Keratinocyte (primary cell): ENCODE measurements at regions not wholly inside any gene's neighbourhood (a gene's known extent, or its start where the extent isn't known, plus 50 kb on each side); places are given as distances from the start of the nearest gene placed in this dataset.

Experiments
- DNase-seq: peaks from one replicate; pipeline ENCODE4 v3.0.0-alpha.2; 2011; ENCODE audit warnings: low read depth, missing footprints, low spot score
- FAIRE-seq: peaks from 2 replicates; lab custom pipeline; 2011; peaks lifted over from hg19 to GRCh38; lab: Jason Lieb, UNC
- H2AFZ ChIP-seq: 2 replicates; pipeline ENCODE4 v1.6.0; 2012; ENCODE audit warnings: low read length, control low read depth, inconsistent platforms; ENCODE audit not compliant: control insufficient read depth
- H3K27ac ChIP-seq: 2 replicates; pipeline ENCODE4 v1.5.1; 2011; ENCODE audit warnings: low read length; ENCODE audit not compliant: control insufficient read depth, insufficient read depth
- H3K27me3 ChIP-seq: 3 replicates; pipeline ENCODE4 v1.6.0; 2011; ENCODE audit warnings: low read length; ENCODE audit not compliant: control insufficient read depth, insufficient read depth; ENCODE audit errors: extremely low read depth
- H3K36me3 ChIP-seq, 2 experiments: 2 replicates in 1 of 2; 3 replicates in 1 of 2; pipeline ENCODE4 v1.5.1; 2011; ENCODE audit warnings: low read length in 2 of 2, mild to moderate bottlenecking in 1 of 2; ENCODE audit not compliant: control insufficient read depth in 2 of 2, insufficient read depth in 2 of 2; ENCODE audit errors: extremely low read depth in 1 of 2
- H3K4me1 ChIP-seq: 3 replicates; pipeline ENCODE4 v1.5.1; 2011; ENCODE audit warnings: low read length; ENCODE audit not compliant: control insufficient read depth, insufficient read depth; ENCODE audit errors: extremely low read depth
- H3K4me2 ChIP-seq: 3 replicates; pipeline ENCODE4 v1.6.0; 2011; ENCODE audit warnings: low read depth, low read length; ENCODE audit not compliant: control insufficient read depth, insufficient read depth; ENCODE audit errors: extremely low read depth
- H3K4me3 ChIP-seq, 3 experiments: fragments of 200-600 bp in 1 of 3; sonication (generic) in 1 of 3; 2 replicates in 2 of 3; 3 replicates in 1 of 3; pipeline ENCODE4 v1.5.1; 2011 to 2016; ENCODE audit warnings: low read length in 3 of 3, mild to moderate bottlenecking in 3 of 3, control low read depth in 2 of 3, inconsistent platforms in 1 of 3, low read depth in 1 of 3, mixed read lengths in 1 of 3, mixed run types in 1 of 3, moderate library complexity in 1 of 3; ENCODE audit not compliant: control insufficient read depth in 2 of 3, insufficient read depth in 2 of 3; ENCODE audit errors: extremely low read depth in 1 of 3
- H3K79me2 ChIP-seq: 2 replicates; pipeline ENCODE4 v1.6.0; 2012; ENCODE audit warnings: low read length; ENCODE audit not compliant: control insufficient read depth, insufficient read depth
- H3K9ac ChIP-seq: 3 replicates; pipeline ENCODE4 v1.6.0; 2011; ENCODE audit warnings: low read length; ENCODE audit not compliant: control insufficient read depth, insufficient read depth; ENCODE audit errors: extremely low read depth
- H3K9me1 ChIP-seq: 3 replicates; pipeline ENCODE4 v1.6.0; 2011; ENCODE audit warnings: low read length; ENCODE audit not compliant: control insufficient read depth, insufficient read depth; ENCODE audit errors: extremely low read depth
- H3K9me3 ChIP-seq: 2 replicates; pipeline ENCODE4 v1.5.1; 2012; ENCODE audit warnings: low read depth, low read length; ENCODE audit not compliant: control insufficient read depth
- H4K20me1 ChIP-seq: 3 replicates; pipeline ENCODE4 v1.6.0; 2011; ENCODE audit warnings: low read length; ENCODE audit not compliant: control insufficient read depth, insufficient read depth; ENCODE audit errors: extremely low read depth
- CTCF ChIP-seq, 3 experiments: IDR thresholded peaks in 1 of 3; conservative IDR thresholded peaks in 1 of 3; optimal IDR thresholded peaks in 1 of 3; 2 replicates in 2 of 3; 3 replicates in 1 of 3; pipeline versions ENCODE3 to v1.5.1; 2011; ENCODE audit warnings: low read length in 3 of 3, mild to moderate bottlenecking in 3 of 3, moderate library complexity in 2 of 3, control low read depth in 1 of 3, inconsistent platforms in 1 of 3; ENCODE audit not compliant: insufficient read depth in 2 of 3; ENCODE audit errors: extremely low read depth in 1 of 3
- EZH2 ChIP-seq: IDR thresholded peaks from one replicate; pipeline ENCODE4 v1.6.1; 2012; ENCODE audit warnings: inconsistent platforms, mild to moderate bottlenecking, low read length, moderate library complexity
- dilution Hi-C: fragments of 300-500 bp; cut with MboI; formaldehyde crosslinking; loops from one replicate; pipeline ENCODE4 v1.7.0; 2020; ENCODE audit warnings: low sequenced_read_pairs; ENCODE audit not compliant: extremely low pct_ligation_motif_present

- no peak overlapping the region for H3K4me2 ChIP-seq
- no peaks in the 10 kb centered on the region for H3K36me3 ChIP-seq
- H3K27ac ChIP-seq: no peak overlapping the region
- no peaks in the 10 kb centered on the region for H3K79me2 ChIP-seq
- no peak overlapping the region for H3K4me3 ChIP-seq
- FAIRE-seq: no peak
- DNase-seq: no peak
- TF ChIP-seq EZH2 (no peak), CTCF (optimal IDR thresholded peaks at IDR 0.05 in 1 of 3, IDR thresholded peaks at IDR 0.05 in 1 of 3, conservative IDR thresholded peaks at IDR 0.05 in 1 of 3; ENCODE audit: extremely low read depth in 1 of 3, insufficient read depth in 2 of 3, low read length in 3 of 3) (no peak)
- H3K4me1 ChIP-seq: no peaks in the 10 kb centered on the region
- H3K9me1 ChIP-seq: no peaks in the 10 kb centered on the region
- no peak overlapping the region for H2AFZ ChIP-seq
- H3K9me3 ChIP-seq: no peaks in the 10 kb centered on the region
- no peaks in the 10 kb centered on the region for H4K20me1 ChIP-seq
- no peaks in the 10 kb centered on the region for H3K27me3 ChIP-seq
- dilution Hi-C loops: no loop called here
- no peak overlapping the region for H3K9ac ChIP-seq
These were observed 492.5 kb upstream of the INTU start for GRCh38 chr4:127140306-127140705.

- Histone ChIP-seq H3K27ac (no peak overlapping the region), H3K4me3 (no peak overlapping the region), H3K9me1 (no peaks in the 10 kb centered on the region), H3K27me3 (no peaks in the 10 kb centered on the region), H3K4me2 (no peak overlapping the region), H3K4me1 (no peaks in the 10 kb centered on the region), H3K79me2 (no peaks in the 10 kb centered on the region), H2AFZ (no peak overlapping the region), H3K36me3 (no peaks in the 10 kb centered on the region), H4K20me1 (no peaks in the 10 kb centered on the region), H3K9me3 (no peaks in the 10 kb centered on the region), H3K9ac (no peak overlapping the region)
- DNase-seq (no peak), FAIRE-seq (no peak)
- dilution Hi-C loops: no loop called here
- TF ChIP-seq EZH2 (no peak), CTCF (optimal IDR thresholded peaks at IDR 0.05 in 1 of 3, IDR thresholded peaks at IDR 0.05 in 1 of 3, conservative IDR thresholded peaks at IDR 0.05 in 1 of 3; ENCODE audit: extremely low read depth in 1 of 3, insufficient read depth in 2 of 3, low read length in 3 of 3) (no peak)
These were observed 490.9 kb upstream of the INTU start for GRCh38 chr4:127141856-127142255.
